ENCODE measurements at regions not wholly inside any gene's neighbourhood (a gene's known extent, or its start where the extent isn't known, plus 50 kb on each side); places are given as distances from the start of the nearest gene placed in this dataset.

DNA sequence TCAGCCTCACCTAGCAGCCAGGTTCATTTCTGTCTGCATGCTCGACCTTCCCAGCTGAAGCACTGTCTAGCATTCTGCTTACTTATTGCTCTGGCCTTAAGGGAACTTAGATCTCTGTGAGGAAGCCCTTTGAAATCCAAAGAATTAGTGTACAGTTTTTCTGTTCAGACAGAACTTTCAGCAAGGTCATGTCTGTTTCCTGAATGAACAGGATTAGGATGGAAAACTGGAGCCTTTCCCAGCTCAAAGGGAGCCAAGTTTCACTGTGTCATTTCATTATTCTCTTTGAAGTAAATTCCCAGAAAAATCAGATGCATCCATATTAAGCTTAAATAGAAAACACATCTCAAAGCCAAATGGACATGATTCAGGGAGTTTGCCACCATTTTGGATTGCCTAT is 457.3 kb upstream of the KCNMB2 start:
- no peak for TF ChIP-seq EZH2 (IDR thresholded peaks at IDR 0.05; ENCODE audit: borderline replicate concordance, low read length)
- TF ChIP-seq CTCF (conservative IDR thresholded peaks at IDR 0.05 in 1 of 2, IDR thresholded peaks at IDR 0.05 in 1 of 2; ENCODE audit: extremely low read depth in 1 of 2, insufficient read depth in 1 of 2, low read depth in 1 of 2, low read length in 2 of 2) = no peak

All from mammary epithelial cell (primary cell).